BLaER1 treated with 17β-estradiol and CSF1 and Interleukin-3, amounts not matched to agents 10 nM and 100 nM (cell line): ENCODE measurements at regions not wholly inside any gene's neighbourhood (a gene's known extent, or its start where the extent isn't known, plus 50 kb on each side); places are given as distances from the start of the nearest gene placed in this dataset.

Experiments
- H3K27ac ChIP-seq, 11 experiments: shearing (Covaris generic); formaldehyde crosslinking; 2 replicates each; pipeline ENCODE4 v1.8.1; 2022
- H3K27me3 ChIP-seq, 11 experiments: shearing (Covaris generic); formaldehyde crosslinking; 2 replicates each; pipeline ENCODE4 v1.8.1; 2022
- H3K36me3 ChIP-seq, 11 experiments: shearing (Covaris generic); formaldehyde crosslinking; 2 replicates each; pipeline ENCODE4 v1.8.1; 2022
- H3K4me1 ChIP-seq, 10 experiments: shearing (Covaris generic); formaldehyde crosslinking; 2 replicates each; pipeline ENCODE4 v1.8.1; 2022
- H3K4me2 ChIP-seq, 11 experiments: shearing (Covaris generic); formaldehyde crosslinking; 2 replicates each; pipeline ENCODE4 v1.8.1; 2022
- H3K4me3 ChIP-seq, 10 experiments: shearing (Covaris generic); formaldehyde crosslinking; 2 replicates each; pipeline ENCODE4 v1.8.1; 2022
- H3K9ac ChIP-seq, 11 experiments: shearing (Covaris generic); formaldehyde crosslinking; 2 replicates each; pipeline ENCODE4 v1.8.1; 2022
- H3K9me3 ChIP-seq, 11 experiments: shearing (Covaris generic); formaldehyde crosslinking; replicated peaks in 1 of 11; 2 replicates each; pipeline ENCODE4 v1.8.1; 2022
- H4K20me1 ChIP-seq, 11 experiments: shearing (Covaris generic); formaldehyde crosslinking; 2 replicates each; pipeline ENCODE4 v1.8.1; 2022
- Cebpa-rat ChIP-seq, 11 experiments: shearing (Covaris generic); IDR thresholded peaks; 2 replicates each; pipeline ENCODE4 v1.8.1; 2022

- peaks cover 42 to 74% (median 58%) of the 10 kb centered on the region in 10 experiments for H3K4me1 ChIP-seq
- no peaks in the 10 kb centered on the region for H4K20me1 ChIP-seq
- no peak for TF ChIP-seq Cebpa-rat (IDR thresholded peaks at IDR 0.05)
- H3K4me3 ChIP-seq = no peak overlapping the region
- peak overlapping the region in 9 of 11 experiments; percentile 52 to 83 (median 73); a peak in 17 of 22 replicates for H3K4me2 ChIP-seq
- H3K9ac ChIP-seq = peak overlapping the region in 1 of 11 experiments; percentile 79; a peak in 3 of 22 replicates
- peak overlapping the region in 7 of 11 experiments; percentile 81 to 91 (median 86); a peak in 11 of 22 replicates for H3K27ac ChIP-seq
- H3K36me3 ChIP-seq = no peaks in the 10 kb centered on the region
- H3K27me3 ChIP-seq = no peaks in the 10 kb centered on the region
- H3K9me3 ChIP-seq = no peaks in the 10 kb centered on the region
Measured at GRCh38 chr2:120599072-120599471, 136.6 kb upstream of the GLI2 start.

- no peak overlapping the region for H3K9ac ChIP-seq
- no peak overlapping the region for H3K4me3 ChIP-seq
- no peak for TF ChIP-seq Cebpa-rat (IDR thresholded peaks at IDR 0.05)
- no peaks in the 10 kb centered on the region for H3K27me3 ChIP-seq
- H3K4me2 ChIP-seq = peak overlapping the region in 7 of 11 experiments; percentile 52 to 83 (median 75); a peak in 10 of 22 replicates
- peaks cover 42 to 74% (median 58%) of the 10 kb centered on the region in 10 experiments for H3K4me1 ChIP-seq
- H3K9me3 ChIP-seq = no peaks in the 10 kb centered on the region
- H3K27ac ChIP-seq = peak overlapping the region in 2 of 11 experiments; percentile 89 to 91; a peak in 2 of 22 replicates
- no peaks in the 10 kb centered on the region for H3K36me3 ChIP-seq
- H4K20me1 ChIP-seq = no peaks in the 10 kb centered on the region
Measured at GRCh38 chr2:120599656-120600055, 136.0 kb upstream of the GLI2 start.

GRCh38 chr2:120600335-120600734, 135.3 kb upstream of the GLI2 start:
- peaks cover 45 to 74% (median 60%) of the 10 kb centered on the region in 10 experiments for H3K4me1 ChIP-seq
- 0 out of 22 replicates have a peak overlapping the region, but pooled peaks of 1 of the 11 experiments have one; percentile 9 for H3K27ac ChIP-seq
- no peak for TF ChIP-seq Cebpa-rat (IDR thresholded peaks at IDR 0.05)
- no peak overlapping the region for H3K4me2 ChIP-seq
- no peak overlapping the region for H3K9ac ChIP-seq
- no peak overlapping the region for H3K4me3 ChIP-seq
- no peaks in the 10 kb centered on the region for H3K27me3 ChIP-seq
- H4K20me1 ChIP-seq = no peaks in the 10 kb centered on the region
- no peaks in the 10 kb centered on the region for H3K36me3 ChIP-seq
- no peaks in the 10 kb centered on the region for H3K9me3 ChIP-seq

DNA sequence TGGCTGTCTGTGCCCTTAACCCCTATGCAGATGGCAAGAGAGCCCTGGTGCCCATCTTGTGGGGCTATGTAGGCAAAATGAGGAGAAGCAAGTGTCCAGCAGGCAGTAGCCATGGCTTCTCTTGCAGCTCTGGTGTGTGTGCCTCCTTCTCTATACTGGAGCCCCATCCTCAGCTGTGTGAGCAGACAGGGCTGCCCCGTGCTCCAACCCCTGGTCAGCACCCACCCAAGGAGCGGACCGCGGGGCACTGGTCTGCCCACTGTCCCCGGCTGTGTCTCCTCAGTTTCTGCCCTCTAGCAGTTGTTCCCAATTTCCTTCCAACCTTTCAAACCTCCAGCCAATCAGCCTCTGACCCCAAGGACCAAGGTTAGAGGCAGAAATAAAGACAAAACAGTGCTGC, 134.9 kb upstream of the GLI2 start:
- Histone ChIP-seq H3K9ac (no peak overlapping the region), H3K4me1 (peaks cover 46 to 74% (median 60%) of the 10 kb centered on the region in 10 experiments), H3K4me2 (no peak overlapping the region), H4K20me1 (no peaks in the 10 kb centered on the region), H3K27me3 (no peaks in the 10 kb centered on the region), H3K4me3 (no peak overlapping the region), H3K9me3 (no peaks in the 10 kb centered on the region), H3K36me3 (no peaks in the 10 kb centered on the region), H3K27ac (peak overlapping the region in 4 of 11 experiments; percentile 3 to 24 (median 13); a peak in 1 of 22 replicates)
- no peak for TF ChIP-seq Cebpa-rat (IDR thresholded peaks at IDR 0.05)

GRCh38 chr2:120601566-120601965, 134.1 kb upstream of the GLI2 start:
- Histone ChIP-seq H3K27me3 (no peaks in the 10 kb centered on the region), H3K9ac (no peak overlapping the region), H3K4me1 (peaks cover 46 to 74% (median 60%) of the 10 kb centered on the region in 10 experiments), H3K4me3 (no peak overlapping the region), H3K36me3 (no peaks in the 10 kb centered on the region), H3K27ac (peak overlapping the region in 4 of 11 experiments; percentile 3 to 24 (median 13); a peak in 2 of 22 replicates), H3K4me2 (peak overlapping the region in 7 of 11 experiments; percentile 3 to 51 (median 22); a peak in 6 of 22 replicates), H4K20me1 (no peaks in the 10 kb centered on the region), H3K9me3 (no peaks in the 10 kb centered on the region)
- no peak for TF ChIP-seq Cebpa-rat (IDR thresholded peaks at IDR 0.05)

GRCh38 chr2:120602251-120602650, 133.4 kb upstream of the GLI2 start:
- no peak overlapping the region for H3K4me3 ChIP-seq
- H3K27me3 ChIP-seq = no peaks in the 10 kb centered on the region
- no peak for TF ChIP-seq Cebpa-rat (IDR thresholded peaks at IDR 0.05)
- no peaks in the 10 kb centered on the region for H3K36me3 ChIP-seq
- no peak overlapping the region for H3K9ac ChIP-seq
- no peaks in the 10 kb centered on the region for H3K9me3 ChIP-seq
- H3K27ac ChIP-seq = no peak overlapping the region
- H3K4me1 ChIP-seq = peaks cover 46 to 74% (median 60%) of the 10 kb centered on the region in 10 experiments
- peak overlapping the region in 9 of 11 experiments; percentile 3 to 51 (median 22); a peak in 12 of 22 replicates for H3K4me2 ChIP-seq
- H4K20me1 ChIP-seq = no peaks in the 10 kb centered on the region

GRCh38 chr2:120604767-120605166, 130.9 kb upstream of the GLI2 start:
- H3K9ac ChIP-seq = no peak overlapping the region
- no peak overlapping the region for H3K4me3 ChIP-seq
- H3K4me2 ChIP-seq = peak overlapping the region in 4 of 11 experiments; percentile 65 to 86 (median 82); a peak in 5 of 22 replicates
- H3K27me3 ChIP-seq = no peaks in the 10 kb centered on the region
- no peaks in the 10 kb centered on the region for H4K20me1 ChIP-seq
- H3K27ac ChIP-seq = peak overlapping the region in 5 of 11 experiments; percentile 24 to 81 (median 81); a peak in 4 of 22 replicates
- peaks cover 25 to 64% (median 43%) of the 10 kb centered on the region in 10 experiments for H3K4me1 ChIP-seq
- no peak for TF ChIP-seq Cebpa-rat (IDR thresholded peaks at IDR 0.05)
- H3K9me3 ChIP-seq = no peaks in the 10 kb centered on the region
- H3K36me3 ChIP-seq = no peaks in the 10 kb centered on the region

DNA sequence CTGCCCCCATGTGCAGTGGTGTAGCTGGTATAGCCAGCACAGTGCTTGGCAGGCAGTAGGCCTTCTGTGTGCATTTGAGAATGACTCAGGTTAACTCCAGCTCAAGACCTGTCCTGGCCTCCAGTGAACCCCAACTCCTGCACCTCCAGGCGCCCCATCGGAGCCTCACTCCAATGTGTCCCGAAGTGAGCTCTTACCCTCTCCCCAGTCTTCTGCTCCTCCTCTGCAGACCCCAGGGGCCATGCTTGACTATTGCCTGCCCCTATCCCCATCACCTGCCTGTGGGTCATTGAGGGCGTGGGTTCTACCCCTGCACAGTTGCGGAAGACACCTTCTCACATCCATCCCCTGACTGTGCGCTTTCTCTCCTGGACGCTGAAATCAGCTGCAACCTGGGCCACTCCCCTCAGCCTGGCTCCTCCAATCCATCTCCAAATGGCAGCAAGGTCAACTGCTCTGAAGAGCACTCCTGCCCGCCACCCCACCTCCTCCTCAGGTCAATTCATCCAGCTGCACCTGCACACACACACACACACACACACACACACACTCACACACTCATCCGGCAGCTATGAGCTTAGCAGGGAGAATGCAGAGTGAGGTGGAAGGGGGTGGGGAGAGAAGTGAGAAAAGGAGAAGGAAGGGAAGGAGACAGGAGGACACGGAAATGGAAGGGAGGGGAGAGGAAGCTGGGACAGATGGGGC, 130.3 kb upstream of the GLI2 start:
- TF ChIP-seq Cebpa-rat (IDR thresholded peaks at IDR 0.05) = no peak
- Histone ChIP-seq H3K9me3 (no peaks in the 10 kb centered on the region), H3K4me2 (peak overlapping the region; percentile 65 to 89 (median 81)), H3K4me1 (peaks cover 31 to 68% (median 48%) of the 10 kb centered on the region in 10 experiments), H3K9ac (peak overlapping the region in 7 of 11 experiments; percentile 10 to 64 (median 53); a peak in 9 of 22 replicates), H3K27me3 (no peaks in the 10 kb centered on the region), H4K20me1 (no peaks in the 10 kb centered on the region), H3K36me3 (no peaks in the 10 kb centered on the region), H3K27ac (peak overlapping the region in 7 of 11 experiments; percentile 66 to 81 (median 81); a peak in 15 of 22 replicates), H3K4me3 (no peak overlapping the region)

- H3K9me3 ChIP-seq = no peaks in the 10 kb centered on the region
- H3K4me1 ChIP-seq = peaks cover 32 to 71% (median 49%) of the 10 kb centered on the region in 10 experiments
- peak overlapping the region in 8 of 11 experiments; percentile 10 to 64 (median 56); a peak in 14 of 22 replicates for H3K9ac ChIP-seq
- no peak for TF ChIP-seq Cebpa-rat (IDR thresholded peaks at IDR 0.05)
- H4K20me1 ChIP-seq = no peaks in the 10 kb centered on the region
- no peaks in the 10 kb centered on the region for H3K36me3 ChIP-seq
- peak overlapping the region in 9 of 11 experiments; percentile 24 to 81 (median 78); a peak in 15 of 22 replicates for H3K27ac ChIP-seq
- no peaks in the 10 kb centered on the region for H3K27me3 ChIP-seq
- H3K4me3 ChIP-seq = 0 out of 20 replicates have a peak overlapping the region, but pooled peaks of 1 of the 10 experiments have one; percentile 6
- peak overlapping the region; percentile 65 to 89 (median 81) for H3K4me2 ChIP-seq
Measured at GRCh38 chr2:120606280-120606679, 129.4 kb upstream of the GLI2 start.
